ENCODE measurements at regions not wholly inside any gene's neighbourhood (a gene's known extent, or its start where the extent isn't known, plus 50 kb on each side); places are given as distances from the start of the nearest gene placed in this dataset.

DNA sequence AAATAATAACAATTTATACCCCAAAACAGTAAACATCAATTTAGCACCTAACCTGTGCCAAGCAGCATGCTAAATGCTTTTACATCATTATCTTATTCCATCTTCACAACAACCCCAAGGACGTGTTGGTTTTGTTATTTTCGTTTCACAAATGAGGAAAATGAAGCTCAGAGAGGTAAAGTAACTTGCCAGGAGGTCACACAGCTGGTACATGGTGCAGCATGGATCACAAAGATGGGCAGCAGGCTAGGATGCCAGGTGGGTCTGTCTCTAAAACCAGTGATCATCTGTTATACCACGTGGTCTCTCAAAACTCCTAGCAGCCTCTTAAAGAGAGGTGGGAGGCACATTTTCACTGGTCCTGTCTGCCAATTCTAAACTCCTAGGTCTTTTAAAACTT is 323.6 kb upstream of the F9 start:
- TF ChIP-seq, protein P1, sequence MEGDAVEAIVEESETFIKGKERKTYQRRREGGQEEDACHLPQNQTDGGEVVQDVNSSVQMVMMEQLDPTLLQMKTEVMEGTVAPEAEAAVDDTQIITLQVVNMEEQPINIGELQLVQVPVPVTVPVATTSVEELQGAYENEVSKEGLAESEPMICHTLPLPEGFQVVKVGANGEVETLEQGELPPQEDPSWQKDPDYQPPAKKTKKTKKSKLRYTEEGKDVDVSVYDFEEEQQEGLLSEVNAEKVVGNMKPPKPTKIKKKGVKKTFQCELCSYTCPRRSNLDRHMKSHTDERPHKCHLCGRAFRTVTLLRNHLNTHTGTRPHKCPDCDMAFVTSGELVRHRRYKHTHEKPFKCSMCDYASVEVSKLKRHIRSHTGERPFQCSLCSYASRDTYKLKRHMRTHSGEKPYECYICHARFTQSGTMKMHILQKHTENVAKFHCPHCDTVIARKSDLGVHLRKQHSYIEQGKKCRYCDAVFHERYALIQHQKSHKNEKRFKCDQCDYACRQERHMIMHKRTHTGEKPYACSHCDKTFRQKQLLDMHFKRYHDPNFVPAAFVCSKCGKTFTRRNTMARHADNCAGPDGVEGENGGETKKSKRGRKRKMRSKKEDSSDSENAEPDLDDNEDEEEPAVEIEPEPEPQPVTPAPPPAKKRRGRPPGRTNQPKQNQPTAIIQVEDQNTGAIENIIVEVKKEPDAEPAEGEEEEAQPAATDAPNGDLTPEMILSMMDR (IDR thresholded peaks at IDR 0.05) = no peak
- TF ChIP-seq POLR2A (IDR thresholded peaks at IDR 0.05) = no peak
